ENCODE measurements at regions not wholly inside any gene's neighbourhood (a gene's known extent, or its start where the extent isn't known, plus 50 kb on each side); places are given as distances from the start of the nearest gene placed in this dataset.

DNA sequence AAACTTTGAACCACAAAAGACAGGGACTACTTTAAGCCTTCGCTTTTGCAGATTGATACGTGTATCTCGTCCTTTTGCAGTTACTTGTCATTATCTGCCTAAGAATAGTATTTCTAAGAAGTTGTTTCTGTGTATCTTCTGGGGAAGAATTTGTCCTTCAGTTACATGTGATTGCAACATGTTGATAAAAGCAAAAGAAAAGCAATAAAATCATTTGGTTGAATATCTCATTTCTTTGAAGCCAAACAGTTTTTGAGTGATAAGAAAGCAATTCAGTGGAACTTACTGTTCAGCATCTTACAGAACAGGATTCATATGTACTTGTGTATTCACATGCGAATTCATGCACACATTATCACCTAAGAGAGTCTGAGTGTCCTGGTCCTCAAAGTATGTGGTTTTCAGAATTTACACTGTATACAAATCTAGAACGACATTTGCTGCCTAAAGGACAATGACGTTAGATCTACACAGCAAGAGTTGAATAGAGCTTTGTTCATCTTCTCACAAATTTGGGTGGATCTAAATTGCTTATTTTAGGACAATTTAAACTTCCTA lies 66.7 kb upstream of the MRPS6 start:
- CTCF ChIA-PET = no interaction called here
- no peak overlapping the region for H3K27ac ChIP-seq
- TF ChIP-seq, protein P1, sequence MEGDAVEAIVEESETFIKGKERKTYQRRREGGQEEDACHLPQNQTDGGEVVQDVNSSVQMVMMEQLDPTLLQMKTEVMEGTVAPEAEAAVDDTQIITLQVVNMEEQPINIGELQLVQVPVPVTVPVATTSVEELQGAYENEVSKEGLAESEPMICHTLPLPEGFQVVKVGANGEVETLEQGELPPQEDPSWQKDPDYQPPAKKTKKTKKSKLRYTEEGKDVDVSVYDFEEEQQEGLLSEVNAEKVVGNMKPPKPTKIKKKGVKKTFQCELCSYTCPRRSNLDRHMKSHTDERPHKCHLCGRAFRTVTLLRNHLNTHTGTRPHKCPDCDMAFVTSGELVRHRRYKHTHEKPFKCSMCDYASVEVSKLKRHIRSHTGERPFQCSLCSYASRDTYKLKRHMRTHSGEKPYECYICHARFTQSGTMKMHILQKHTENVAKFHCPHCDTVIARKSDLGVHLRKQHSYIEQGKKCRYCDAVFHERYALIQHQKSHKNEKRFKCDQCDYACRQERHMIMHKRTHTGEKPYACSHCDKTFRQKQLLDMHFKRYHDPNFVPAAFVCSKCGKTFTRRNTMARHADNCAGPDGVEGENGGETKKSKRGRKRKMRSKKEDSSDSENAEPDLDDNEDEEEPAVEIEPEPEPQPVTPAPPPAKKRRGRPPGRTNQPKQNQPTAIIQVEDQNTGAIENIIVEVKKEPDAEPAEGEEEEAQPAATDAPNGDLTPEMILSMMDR (conservative IDR thresholded peaks at IDR 0.05; ENCODE audit: low read depth) = no peak
- POLR2A ChIA-PET (ENCODE audit: low non-redundant PET) = no interaction called here
- no peak for DNase-seq (ENCODE audit: low spot score)

DNA sequence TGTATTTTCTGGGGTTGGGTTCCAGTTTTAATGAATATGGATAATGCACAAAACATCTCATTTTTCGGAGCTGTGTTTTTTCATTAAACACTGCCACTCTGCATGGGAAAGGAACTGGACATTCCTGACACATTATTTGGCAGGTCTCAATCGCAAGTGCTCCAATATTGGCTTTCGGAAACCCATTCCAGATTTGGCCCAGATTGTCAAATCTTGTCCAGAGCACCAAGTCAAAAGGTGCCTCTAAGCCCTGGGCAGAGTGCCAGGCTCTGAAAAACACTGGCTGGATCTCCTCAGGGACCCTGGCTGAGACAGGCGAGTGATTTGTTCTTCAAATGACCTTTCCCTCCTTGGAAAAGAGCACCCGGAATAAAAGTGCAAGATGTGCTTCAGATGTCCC lies 68.4 kb upstream of the MRPS6 start:
- TF ChIP-seq, protein P1 (conservative IDR thresholded peaks at IDR 0.05; ENCODE audit: low read depth) = no peak
- POLR2A ChIA-PET (ENCODE audit: low non-redundant PET) = no interaction called here
- CTCF ChIA-PET = no interaction called here
- DNase-seq (ENCODE audit: low spot score) = no peak
- no peak overlapping the region for H3K27ac ChIP-seq

DNA sequence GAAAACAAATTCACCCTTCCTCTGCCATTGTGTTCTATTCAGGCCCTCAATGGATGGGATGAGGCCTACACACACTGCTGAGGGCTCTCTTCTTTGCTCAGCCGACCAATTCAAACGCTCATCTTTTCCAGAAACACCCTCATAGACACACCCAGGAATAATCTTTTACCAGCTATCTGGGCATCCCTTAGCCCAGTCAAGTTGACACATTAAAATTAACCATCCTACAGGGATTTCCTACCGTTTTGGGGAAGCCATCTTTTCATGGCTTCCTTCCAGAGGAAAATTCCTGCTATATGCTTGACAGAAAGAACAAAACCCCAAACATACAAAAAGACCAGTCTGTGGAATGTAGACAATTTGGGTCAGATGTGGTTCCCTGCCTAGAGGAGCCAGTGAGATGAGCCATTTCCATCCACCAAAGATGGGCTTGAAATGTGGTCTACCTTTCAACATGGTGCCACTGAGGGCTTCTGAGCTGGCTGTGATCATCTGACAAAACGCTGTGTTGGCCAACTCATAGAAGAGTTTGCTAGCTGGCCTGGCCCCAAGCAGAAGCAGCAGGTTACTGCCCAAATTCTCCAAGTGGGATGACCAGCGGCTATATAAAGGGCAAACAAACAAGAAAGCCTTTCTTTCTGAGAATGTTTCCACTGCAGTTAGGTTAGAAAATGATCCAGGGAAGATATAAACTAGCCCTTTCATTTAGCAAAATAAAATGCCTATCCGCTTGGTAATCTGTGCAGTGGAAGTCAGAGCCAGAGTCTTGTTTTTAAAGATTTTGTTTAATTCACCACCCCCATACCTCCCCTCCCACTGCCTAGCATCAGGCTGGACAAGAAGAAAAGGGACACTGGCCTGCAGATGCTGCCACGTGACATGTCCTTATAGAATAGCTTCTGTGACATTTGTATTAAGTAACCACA lies 69.1 kb upstream of the MRPS6 start:
- ChIA-PET POLR2A (ENCODE audit: low non-redundant PET) (no interaction called here), CTCF (no interaction called here)
- TF ChIP-seq, protein P1 (conservative IDR thresholded peaks at IDR 0.05; ENCODE audit: low read depth) = no peak
- no peak for DNase-seq (ENCODE audit: low spot score)
- no peak overlapping the region for H3K27ac ChIP-seq

DNA sequence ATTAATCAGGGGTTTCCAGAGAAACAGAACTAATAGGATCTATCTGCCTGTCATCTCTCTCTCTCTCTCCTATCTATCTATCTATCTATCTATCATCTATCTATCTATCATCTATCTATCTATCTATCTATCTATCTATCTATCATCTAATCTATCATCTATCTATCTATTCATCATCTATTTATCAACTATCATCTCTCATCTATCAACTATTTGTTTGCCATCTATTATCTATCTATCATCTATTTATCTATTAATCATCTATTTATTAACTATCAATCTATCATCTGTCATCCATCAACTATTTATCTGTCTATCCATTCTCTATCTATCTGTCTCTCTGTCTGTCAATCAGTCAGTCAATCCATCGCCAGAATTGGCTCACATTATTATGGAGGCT lies 70.0 kb upstream of the MRPS6 start:
- ChIA-PET POLR2A (ENCODE audit: low non-redundant PET) (no interaction called here), CTCF (no interaction called here)
- no peak for DNase-seq (ENCODE audit: low spot score)
- no peak overlapping the region for H3K27ac ChIP-seq
- TF ChIP-seq, protein P1 (conservative IDR thresholded peaks at IDR 0.05; ENCODE audit: low read depth) = no peak

DNA sequence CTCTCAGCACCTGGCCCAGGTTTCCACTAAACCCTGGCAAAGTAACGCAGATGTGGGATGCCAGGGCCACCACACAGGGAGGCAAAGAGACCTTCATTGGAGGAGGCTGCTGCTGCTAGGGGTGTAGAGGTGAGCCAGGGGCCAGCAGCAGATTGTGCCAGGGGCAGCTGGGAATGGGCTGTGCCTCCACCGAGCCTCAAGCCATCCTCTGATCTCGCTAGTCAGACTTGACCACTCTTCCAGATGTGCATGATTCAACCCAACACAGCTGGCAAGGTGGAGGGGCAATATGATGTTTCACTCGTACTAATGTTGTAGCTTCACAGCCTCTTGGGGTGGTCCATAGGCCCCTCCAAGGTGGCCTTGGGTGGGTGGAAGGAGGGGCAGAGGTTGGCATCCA lies 73.0 kb upstream of the MRPS6 start:
- CTCF ChIA-PET = no interaction called here
- no peak for DNase-seq (ENCODE audit: low spot score)
- TF ChIP-seq, protein P1 (conservative IDR thresholded peaks at IDR 0.05; ENCODE audit: low read depth) = no peak
- H3K27ac ChIP-seq = no peak overlapping the region
- POLR2A ChIA-PET (ENCODE audit: low non-redundant PET) = no interaction called here

DNA sequence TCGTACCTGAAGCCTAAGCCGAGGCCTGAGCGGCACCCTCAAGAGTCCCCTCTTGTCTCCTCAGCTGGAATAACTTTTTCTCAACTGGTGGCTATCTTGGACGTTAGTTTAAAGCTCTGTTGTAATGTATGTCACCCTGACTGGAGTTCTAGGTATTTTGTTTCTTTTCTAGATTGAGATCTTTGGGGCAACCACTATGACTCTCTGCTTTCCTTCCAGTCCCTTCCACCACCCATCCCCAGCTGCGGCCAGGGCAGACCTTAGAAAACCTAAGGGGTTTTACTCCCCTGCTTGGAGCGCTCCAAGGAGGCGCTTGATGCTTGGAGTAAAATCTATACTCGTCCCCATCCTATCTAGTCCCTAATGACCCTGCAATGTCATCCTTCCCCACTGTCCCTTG lies 74.6 kb upstream of the MRPS6 start:
- ChIA-PET POLR2A (ENCODE audit: low non-redundant PET) (no interaction called here), CTCF (no interaction called here)
- DNase-seq (ENCODE audit: low spot score) = no peak
- TF ChIP-seq, protein P1 (conservative IDR thresholded peaks at IDR 0.05; ENCODE audit: low read depth) = no peak
- no peak overlapping the region for H3K27ac ChIP-seq

All from RWPE1 (cell line).